NCI-H345 (cell line): ENCODE measurements at regions not wholly inside any gene's neighbourhood (a gene's known extent, or its start where the extent isn't known, plus 50 kb on each side); places are given as distances from the start of the nearest gene placed in this dataset.

Experiments
- DNase-seq: peaks from one replicate; lab custom pipeline; 2025; lab: John Stamatoyannopoulos, UW

- DNase-seq, result no peak
Measured at GRCh38 chr14:101706509-101707067, 54.9 kb upstream of the PPP2R5C start.

GRCh38 chr14:101707068-101707842 is 54.3 kb upstream of the PPP2R5C start:
- peak; percentile 66 for DNase-seq

GRCh38 chr14:101707863-101708620 is 53.5 kb upstream of the PPP2R5C start:
- no peak for DNase-seq

GRCh38 chr14:101708853-101709532 is 52.5 kb upstream of the PPP2R5C start:
- no peak for DNase-seq

DNA sequence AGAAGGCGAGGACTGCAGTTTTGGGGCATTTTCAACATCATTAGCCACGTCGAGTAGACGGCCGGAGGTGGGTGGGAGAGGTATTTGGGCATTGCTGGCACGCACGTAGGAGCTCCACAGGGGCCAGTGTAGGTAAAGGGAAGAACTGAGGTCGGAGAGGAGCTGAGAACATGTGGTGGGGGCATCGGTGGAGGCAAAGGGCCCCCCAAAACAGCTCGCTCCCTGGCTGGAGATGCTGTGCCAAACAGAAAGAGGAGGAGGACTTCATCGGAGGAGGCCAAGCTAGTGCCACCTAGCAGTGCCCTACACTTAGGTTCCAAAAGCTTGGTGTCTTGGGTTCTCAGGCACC is 52.0 kb upstream of the PPP2R5C start:
- no peak for DNase-seq

DNA sequence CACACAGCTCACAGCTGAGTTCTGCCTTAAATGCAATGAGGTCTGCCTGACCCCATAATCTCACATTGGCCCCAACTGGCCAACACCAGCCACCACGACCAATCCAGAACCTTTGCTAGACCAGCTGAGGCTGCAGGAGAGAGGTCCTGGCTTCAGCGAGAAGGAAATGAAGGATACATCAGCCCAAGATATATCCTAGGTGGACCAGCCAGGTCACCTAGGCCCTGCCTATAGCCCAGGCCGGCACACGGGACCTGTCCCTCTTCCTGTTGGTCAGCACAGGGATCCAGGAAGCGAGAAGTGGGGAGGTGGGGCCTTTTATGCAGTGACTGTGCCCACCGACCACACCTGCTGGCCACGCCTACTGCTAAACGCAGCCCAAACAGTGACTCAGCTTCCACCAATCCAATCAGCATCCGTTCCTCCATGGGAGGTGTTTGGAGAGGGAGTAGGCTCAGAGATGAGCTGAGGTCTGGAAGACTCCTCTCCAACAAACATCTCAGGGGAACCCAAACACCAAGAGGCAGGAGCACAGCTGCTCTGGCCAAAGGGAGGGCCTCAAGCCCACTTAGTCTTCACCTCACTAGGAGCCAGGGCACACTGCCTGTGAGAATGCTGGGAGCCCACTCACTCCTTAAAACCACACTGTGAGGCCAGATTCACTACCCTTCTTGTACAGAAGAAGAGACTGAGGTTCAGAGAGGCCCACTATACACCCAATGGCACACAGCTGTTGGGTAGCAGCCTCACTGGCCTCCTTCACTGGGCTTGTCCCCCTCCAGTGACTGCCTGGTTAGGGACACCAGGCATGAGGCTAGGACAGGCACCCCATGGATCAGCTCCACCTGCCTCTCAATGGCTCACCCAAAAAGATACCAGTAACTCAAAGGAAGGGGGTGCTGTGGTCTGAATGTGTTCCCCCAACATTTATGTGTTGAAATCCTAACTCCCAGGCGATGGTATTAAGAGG is 51.3 kb upstream of the PPP2R5C start:
- no peak for DNase-seq

GRCh38 chr14:101711041-101711856 is 50.3 kb upstream of the PPP2R5C start:
- no peak for DNase-seq
